ENCODE measurements at regions not wholly inside any gene's neighbourhood (a gene's known extent, or its start where the extent isn't known, plus 50 kb on each side); places are given as distances from the start of the nearest gene placed in this dataset.

GRCh38 chr21:38887062-38887686, 81.4 kb downstream of the ETS2 start:
- no peak for DNase-seq (ENCODE audit: low spot score)

- no peak for DNase-seq (ENCODE audit: low spot score)
Observed at GRCh38 chr21:38885909-38886308, 80.2 kb downstream of the ETS2 start.

GRCh38 chr21:38884440-38884839, 78.7 kb downstream of the ETS2 start:
- DNase-seq (ENCODE audit: low spot score), result no peak

DNA sequence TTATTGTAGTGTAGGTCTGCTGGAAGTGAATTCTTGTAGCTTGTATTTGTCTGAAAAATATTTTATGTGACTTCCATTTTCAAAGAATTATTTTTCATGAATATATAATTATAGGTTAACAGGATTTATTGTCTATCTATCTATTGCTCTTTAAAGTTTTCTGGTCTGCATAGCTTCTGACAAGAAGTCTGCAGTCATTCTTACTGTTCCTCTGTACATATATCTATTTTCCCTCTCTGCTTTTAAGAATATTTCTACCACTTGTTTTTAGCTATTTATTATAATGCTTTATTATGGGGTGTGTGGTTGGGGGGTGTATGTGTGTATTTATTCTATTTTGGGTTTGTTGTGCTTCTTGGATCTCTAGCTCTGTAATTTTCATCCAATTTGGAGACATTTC, 77.4 kb downstream of the ETS2 start:
- DNase-seq (ENCODE audit: low spot score), result no peak

DNA sequence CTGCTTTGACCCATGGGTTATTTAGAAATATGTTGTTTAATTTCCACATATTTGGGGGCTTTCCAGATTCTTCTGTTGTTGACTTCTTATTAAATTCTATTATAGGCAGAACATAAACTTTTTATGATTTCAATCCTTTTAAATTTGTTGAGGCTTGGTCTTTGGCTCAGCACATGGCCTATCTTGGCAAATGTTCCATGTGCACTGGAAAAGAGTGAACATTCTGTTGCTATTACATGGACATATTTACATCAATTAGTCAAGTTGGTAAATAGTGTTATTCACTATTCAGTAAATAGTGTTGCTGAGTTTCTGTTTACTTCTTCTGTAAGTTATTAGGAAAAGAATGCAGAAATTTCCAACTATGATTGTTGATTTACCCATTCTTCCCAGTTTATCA, 75.4 kb downstream of the ETS2 start:
- DNase-seq (ENCODE audit: low spot score), result no peak

DNA sequence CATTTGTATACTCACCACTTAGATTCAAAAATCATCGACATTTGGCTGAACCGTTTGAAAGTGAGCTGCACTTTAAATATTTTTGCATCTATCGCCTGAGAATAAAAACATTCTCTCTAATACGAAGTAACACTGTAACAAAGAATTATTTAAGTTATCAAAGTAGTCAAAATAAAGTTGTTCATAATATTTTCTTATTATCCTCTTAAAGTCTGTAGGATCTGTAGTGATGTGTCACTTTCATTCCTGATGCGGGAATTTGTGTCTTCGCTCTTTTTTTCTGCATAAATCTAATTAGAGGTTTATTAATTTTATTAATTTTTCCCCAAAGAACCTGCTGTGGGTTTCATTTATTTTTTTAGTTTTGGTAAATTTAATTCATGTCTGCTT, 74.8 kb downstream of the ETS2 start:
- no peak for DNase-seq (ENCODE audit: low spot score)

DNA sequence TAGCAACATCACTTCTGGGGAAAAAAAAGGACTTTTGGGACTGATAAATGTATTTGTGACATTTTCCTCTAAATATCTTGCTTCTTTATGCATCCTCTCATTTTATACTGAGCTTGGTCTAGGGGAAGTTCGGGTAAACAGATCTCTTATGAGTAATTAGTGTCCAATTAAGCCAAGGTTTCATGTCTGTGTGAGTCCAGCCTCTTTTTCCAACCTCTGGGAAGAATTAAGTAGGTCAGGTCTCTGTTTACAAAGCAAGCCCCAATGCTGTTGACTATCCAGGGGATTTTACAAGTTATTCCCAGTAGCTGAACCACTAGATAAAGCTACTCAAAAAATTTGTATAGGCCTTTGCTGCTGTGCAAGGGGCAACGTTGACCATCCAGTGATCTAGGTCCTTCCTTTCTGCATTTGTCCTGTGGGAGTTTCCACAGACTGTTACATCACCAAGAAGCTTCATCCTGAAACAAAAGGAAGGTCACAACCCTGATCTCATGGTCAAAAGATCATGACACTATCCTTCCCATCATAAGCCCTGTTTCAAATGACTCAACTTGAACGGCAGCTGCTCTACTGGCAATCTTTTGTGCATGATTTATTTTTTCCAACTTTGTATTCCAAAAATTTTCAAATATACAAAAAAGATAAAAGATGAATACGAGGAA, 74.3 kb downstream of the ETS2 start:
- DNase-seq (ENCODE audit: low spot score), result no peak

- no peak for DNase-seq (ENCODE audit: low spot score)
Observed at GRCh38 chr21:38878379-38879179, 72.8 kb downstream of the ETS2 start.

GRCh38 chr21:38875694-38876492, 70.2 kb downstream of the ETS2 start:
- no peak for DNase-seq (ENCODE audit: low spot score)

Measured in left forelimb (tissue), 1 donor.